Testis (tissue), 2 donors: ENCODE measurements at regions not wholly inside any gene's neighbourhood (a gene's known extent, or its start where the extent isn't known, plus 50 kb on each side); places are given as distances from the start of the nearest gene placed in this dataset.

Experiments used
- DNase-seq: peaks from one replicate; pipeline ENCODE4 v3.0.0-alpha.2; 2019
- H3K27ac ChIP-seq, 2 donors: fragments of 200-600 bp; sonication (generic); one replicate each; pipeline ENCODE4 v1.5.1; 2019
- H3K27me3 ChIP-seq: fragments of 200-600 bp; sonication (generic); one replicate; pipeline ENCODE4 v1.5.1; 2019
- H3K36me3 ChIP-seq: fragments of 200-600 bp; sonication (generic); one replicate; pipeline ENCODE4 v1.5.1; 2017; ENCODE audit warnings: low read depth; ENCODE audit errors: missing control alignments
- H3K4me1 ChIP-seq: fragments of 200-600 bp; sonication (generic); one replicate; pipeline ENCODE4 v1.5.1; 2019
- H3K4me3 ChIP-seq, 2 donors: fragments of 200-600 bp; sonication (generic); one replicate each; pipeline ENCODE4 v1.5.1; 2017 to 2019
- H3K9me3 ChIP-seq: fragments of 200-600 bp; sonication (generic); one replicate; pipeline ENCODE4 v1.5.1; 2017
- POLR2A ChIP-seq: fragments of 450-650 bp; IDR thresholded peaks from one replicate; pipeline ENCODE4 v1.6.1; 2017; ENCODE audit warnings: antibody characterized with exemption, mild to moderate bottlenecking, moderate library complexity
- WGBS, 2 donors: methylation state at CpG; one replicate each; pipeline ENCODE4 v1.1.5; 2018; 5-methylcytosine and 5-hydroxymethylcytosine counted together
- intact Hi-C: fragments of 100-400 bp; cut with DNase I; formaldehyde crosslinking; loops from one replicate; pipeline ENCODE4 v1.15.1; 2023; ENCODE audit warnings: low total_unique reads
- TF ChIP-seq, protein P1 (sequence below), 3 experiments: fragments of 450-650 bp in 2 of 3; fragments of 200-600 bp in 1 of 3; sonication (generic) in 1 of 3; IDR thresholded peaks; one replicate each; pipeline ENCODE4 v1.5.1; 2016 to 2019; ENCODE audit warnings: antibody characterized with exemption in 3 of 3, mild to moderate bottlenecking in 2 of 3, moderate library complexity in 1 of 3

DNA sequence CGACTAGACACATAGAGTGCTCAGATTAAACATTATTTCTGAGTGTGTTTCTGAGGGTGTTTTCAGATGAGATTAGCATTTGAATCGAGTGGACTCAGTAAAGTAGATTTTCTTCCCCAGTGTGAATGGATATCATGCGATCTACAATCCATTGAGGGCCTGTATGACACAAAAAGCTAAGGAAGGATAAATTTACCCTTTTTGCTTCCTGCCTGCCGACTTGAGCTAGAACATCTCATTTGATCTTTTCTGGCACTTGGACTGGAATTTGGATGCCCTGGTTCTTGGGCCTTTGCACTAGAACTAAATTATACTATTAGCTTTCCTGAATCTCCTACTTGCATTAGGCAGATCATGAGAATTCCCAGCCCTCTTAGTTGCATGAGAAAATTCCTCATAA is 675.8 kb downstream of the DOK5 start:
- no peaks in the 10 kb centered on the region for H3K4me1 ChIP-seq
- DNase-seq: no peak
- 16 to 17% methylated on average over 4 of the region's 4 CpGs for WGBS, 2 donors
- H3K36me3 ChIP-seq: no peaks in the 10 kb centered on the region
- no peak for TF ChIP-seq POLR2A
- TF ChIP-seq, protein P1, sequence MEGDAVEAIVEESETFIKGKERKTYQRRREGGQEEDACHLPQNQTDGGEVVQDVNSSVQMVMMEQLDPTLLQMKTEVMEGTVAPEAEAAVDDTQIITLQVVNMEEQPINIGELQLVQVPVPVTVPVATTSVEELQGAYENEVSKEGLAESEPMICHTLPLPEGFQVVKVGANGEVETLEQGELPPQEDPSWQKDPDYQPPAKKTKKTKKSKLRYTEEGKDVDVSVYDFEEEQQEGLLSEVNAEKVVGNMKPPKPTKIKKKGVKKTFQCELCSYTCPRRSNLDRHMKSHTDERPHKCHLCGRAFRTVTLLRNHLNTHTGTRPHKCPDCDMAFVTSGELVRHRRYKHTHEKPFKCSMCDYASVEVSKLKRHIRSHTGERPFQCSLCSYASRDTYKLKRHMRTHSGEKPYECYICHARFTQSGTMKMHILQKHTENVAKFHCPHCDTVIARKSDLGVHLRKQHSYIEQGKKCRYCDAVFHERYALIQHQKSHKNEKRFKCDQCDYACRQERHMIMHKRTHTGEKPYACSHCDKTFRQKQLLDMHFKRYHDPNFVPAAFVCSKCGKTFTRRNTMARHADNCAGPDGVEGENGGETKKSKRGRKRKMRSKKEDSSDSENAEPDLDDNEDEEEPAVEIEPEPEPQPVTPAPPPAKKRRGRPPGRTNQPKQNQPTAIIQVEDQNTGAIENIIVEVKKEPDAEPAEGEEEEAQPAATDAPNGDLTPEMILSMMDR (IDR thresholded peaks at IDR 0.05): no peak
- no peak overlapping the region for H3K27ac ChIP-seq
- no peaks in the 10 kb centered on the region for H3K9me3 ChIP-seq
- no peaks in the 10 kb centered on the region for H3K27me3 ChIP-seq
- no peak overlapping the region for H3K4me3 ChIP-seq
- intact Hi-C loops: no loop called here

- no peak for DNase-seq
- no peaks in the 10 kb centered on the region for H3K27me3 ChIP-seq
- H3K27ac ChIP-seq: no peak overlapping the region
- intact Hi-C loops: no loop called here
- H3K4me3 ChIP-seq: no peak overlapping the region
- no peaks in the 10 kb centered on the region for H3K9me3 ChIP-seq
- H3K4me1 ChIP-seq: no peaks in the 10 kb centered on the region
- no peaks in the 10 kb centered on the region for H3K36me3 ChIP-seq
- TF ChIP-seq, protein P1 (IDR thresholded peaks at IDR 0.05): no peak
- TF ChIP-seq POLR2A: no peak
Measured at GRCh38 chr20:55143601-55144000, 668.2 kb downstream of the DOK5 start.

- H3K27me3 ChIP-seq: no peaks in the 10 kb centered on the region
- no peaks in the 10 kb centered on the region for H3K36me3 ChIP-seq
- no peak for TF ChIP-seq POLR2A
- TF ChIP-seq, protein P1 (IDR thresholded peaks at IDR 0.05): no peak
Measured at GRCh38 chr20:55142932-55143331, 667.5 kb downstream of the DOK5 start.

DNA sequence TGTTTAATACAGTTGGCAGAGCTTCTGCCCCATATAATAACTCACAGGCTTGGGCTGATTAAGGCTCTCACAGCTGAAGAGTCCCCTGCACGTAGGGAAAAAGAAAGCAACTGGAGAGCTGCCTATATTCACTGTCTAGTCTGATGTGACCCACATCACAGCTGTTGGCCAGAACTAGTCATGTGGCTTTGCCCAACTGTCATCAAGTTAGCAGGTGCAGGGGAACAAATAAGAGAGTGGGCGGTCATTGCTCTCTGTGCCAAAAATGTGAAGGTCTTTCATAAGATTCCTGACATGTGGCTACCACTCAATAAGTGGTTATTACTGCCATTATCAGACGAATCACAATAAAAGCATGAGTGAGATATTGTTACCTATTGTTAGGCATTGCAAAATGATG is 665.2 kb downstream of the DOK5 start:
- 64 to 66% methylated on average over 3 of the region's 3 CpGs for WGBS, 2 donors
- Histone ChIP-seq H3K27ac (no peak overlapping the region), H3K4me1 (no peaks in the 10 kb centered on the region), H3K36me3 (no peaks in the 10 kb centered on the region), H3K4me3 (no peak overlapping the region), H3K9me3 (no peaks in the 10 kb centered on the region), H3K27me3 (no peaks in the 10 kb centered on the region)
- no peak for TF ChIP-seq POLR2A
- TF ChIP-seq, protein P1 (IDR thresholded peaks at IDR 0.05): no peak
- DNase-seq: no peak
- intact Hi-C loops: no loop called here

More at GRCh38 chr20:55142932-55143331, 667.5 kb downstream of the DOK5 start:
- Histone ChIP-seq H3K4me1 (no peaks in the 10 kb centered on the region), H3K27ac (no peak overlapping the region), H3K4me3 (no peak overlapping the region), H3K9me3 (no peaks in the 10 kb centered on the region)
- intact Hi-C loops: no loop called here
- 61 to 70% methylated on average over 5 of the region's 5 CpGs for WGBS, 2 donors
- no peak for DNase-seq

- no peak for DNase-seq
- intact Hi-C loops: no loop called here
- H3K36me3 ChIP-seq: no peaks in the 10 kb centered on the region
- H3K27me3 ChIP-seq: no peaks in the 10 kb centered on the region
- H3K4me3 ChIP-seq: no peak overlapping the region
- H3K4me1 ChIP-seq: no peaks in the 10 kb centered on the region
- no peaks in the 10 kb centered on the region for H3K9me3 ChIP-seq
- WGBS, 2 donors: 79 to 81% methylated on average over 3 of the region's 4 CpGs
- no peak overlapping the region for H3K27ac ChIP-seq
- TF ChIP-seq, protein P1 (IDR thresholded peaks at IDR 0.05): no peak
- TF ChIP-seq POLR2A: no peak
Measured at GRCh38 chr20:55139173-55139765, 663.9 kb downstream of the DOK5 start.
